Neural cell (in vitro differentiated cells): ENCODE measurements at regions not wholly inside any gene's neighbourhood (a gene's known extent, or its start where the extent isn't known, plus 50 kb on each side); places are given as distances from the start of the nearest gene placed in this dataset.

ENCODE experiments used
- H2AFZ ChIP-seq: fragments of 200-600, 300-800 bp; sonication (generic), shearing (Covaris generic); 2 replicates; pipeline ENCODE4 v1.6.0; 2014; ENCODE audit warnings: low read depth, mild to moderate bottlenecking, antibody characterized with exemption, low read length, moderate library complexity
- H3F3A ChIP-seq: fragments of 200-600 bp; shearing (Covaris generic); 2 replicates; pipeline ENCODE4 v1.6.1; 2016; ENCODE audit warnings: mild to moderate bottlenecking, moderate library complexity, mixed read lengths, antibody characterized with exemption, low read length; ENCODE audit not compliant: insufficient read depth, poor library complexity, severe bottlenecking
- H3K27ac ChIP-seq: fragments of 200-600, 300-800 bp; sonication (generic), shearing (Covaris generic); 2 replicates; pipeline ENCODE4 v1.5.1; 2014; ENCODE audit warnings: mild to moderate bottlenecking, low read length, moderate library complexity
- H3K27me3 ChIP-seq: fragments of 300-800, 200-600 bp; sonication (generic), shearing (Covaris generic); 2 replicates; pipeline ENCODE4 v1.6.0; 2014; ENCODE audit warnings: mild to moderate bottlenecking, low read depth, low read length, moderate library complexity; ENCODE audit not compliant: insufficient read depth
- H3K36me3 ChIP-seq: fragments of 300-800, 200-600 bp; sonication (generic), shearing (Covaris generic); 2 replicates; pipeline ENCODE4 v1.5.1; 2014; ENCODE audit warnings: mild to moderate bottlenecking, antibody characterized with exemption, low read length, moderate library complexity; ENCODE audit not compliant: insufficient read depth
- H3K4me2 ChIP-seq: fragments of 300-800, 200-600 bp; sonication (generic), shearing (Covaris generic); 2 replicates; pipeline ENCODE4 v1.6.0; 2014; ENCODE audit warnings: mild to moderate bottlenecking, low read length
- H3K4me3 ChIP-seq: fragments of 300-800, 200-600 bp; sonication (generic), shearing (Covaris generic); 2 replicates; pipeline ENCODE4 v1.5.1; 2014; ENCODE audit warnings: mild to moderate bottlenecking, low read length, moderate library complexity
- H3K79me2 ChIP-seq: fragments of 200-600 bp; shearing (Covaris generic); replicated peaks from 2 replicates; pipeline ENCODE4 v1.6.0; 2014; ENCODE audit warnings: mild to moderate bottlenecking, low read length, moderate library complexity; ENCODE audit not compliant: insufficient read depth
- H3K9ac ChIP-seq: fragments of 300-800, 200-600 bp; sonication (generic), shearing (Covaris generic); 2 replicates; pipeline ENCODE4 v1.6.1; 2016; ENCODE audit warnings: mild to moderate bottlenecking, low read length, mixed read lengths
- H3K9me2 ChIP-seq: fragments of 200-600 bp; shearing (Covaris generic); 2 replicates; pipeline ENCODE4 v1.6.1; 2016; ENCODE audit warnings: mild to moderate bottlenecking, low read length, mixed read lengths; ENCODE audit not compliant: insufficient read depth
- H3K9me3 ChIP-seq: fragments of 200-600, 300-800 bp; sonication (generic), shearing (Covaris generic); 2 replicates; pipeline ENCODE4 v1.6.1; 2016; ENCODE audit warnings: mild to moderate bottlenecking, mixed run types, low read length, moderate library complexity, mixed read lengths
- H4K20me1 ChIP-seq: fragments of 200-600 bp; shearing (Covaris generic); 2 replicates; pipeline ENCODE4 v1.6.1; 2016; ENCODE audit warnings: mild to moderate bottlenecking, mixed run types; ENCODE audit not compliant: insufficient read depth
- EP300 ChIP-seq: fragments of 450-650 bp; conservative IDR thresholded peaks from 2 replicates; pipeline ENCODE4 v1.6.1; 2014; ENCODE audit warnings: antibody characterized with exemption, mild to moderate bottlenecking, moderate library complexity; ENCODE audit not compliant: poor library complexity, severe bottlenecking
- EZH2 ChIP-seq: fragments of 200-600, 300-800 bp; shearing (Covaris generic), sonication (generic); IDR thresholded peaks from 2 replicates; pipeline ENCODE4 v1.6.1; 2014; ENCODE audit warnings: antibody characterized with exemption, low read length, borderline replicate concordance, mild to moderate bottlenecking; ENCODE audit not compliant: insufficient read depth, poor library complexity, severe bottlenecking
- MXI1 ChIP-seq: fragments of 450-650 bp; conservative IDR thresholded peaks from 2 replicates; pipeline ENCODE4 v1.6.1; 2014; ENCODE audit warnings: antibody characterized with exemption, mild to moderate bottlenecking; ENCODE audit not compliant: poor library complexity, severe bottlenecking
- POLR2AphosphoS5 ChIP-seq: IDR thresholded peaks from 2 replicates; pipeline ENCODE4 v1.6.1; 2012
- RAD21 ChIP-seq: fragments of 450-650 bp; conservative IDR thresholded peaks from 2 replicates; pipeline ENCODE4 v1.6.1; 2014; ENCODE audit warnings: antibody characterized with exemption, mild to moderate bottlenecking, moderate library complexity
- SMC3 ChIP-seq: fragments of 450-650 bp; conservative IDR thresholded peaks from 2 replicates; pipeline ENCODE4 v1.6.1; 2014; ENCODE audit warnings: antibody characterized with exemption, mild to moderate bottlenecking, moderate library complexity; ENCODE audit not compliant: poor library complexity
- TAF1 ChIP-seq: IDR thresholded peaks from 2 replicates; pipeline ENCODE4 v1.6.1; 2012; ENCODE audit warnings: low read depth
- TF ChIP-seq, protein P1 (sequence below): IDR thresholded peaks from 2 replicates; pipeline ENCODE4 v1.6.1; 2012; ENCODE audit warnings: borderline replicate concordance
- TF ChIP-seq, protein P2 (sequence below): fragments of 450-650 bp; IDR thresholded peaks from 2 replicates; pipeline ENCODE4 v1.5.1; 2014; ENCODE audit warnings: antibody characterized with exemption, mild to moderate bottlenecking, moderate library complexity; ENCODE audit not compliant: poor library complexity, severe bottlenecking

DNA sequence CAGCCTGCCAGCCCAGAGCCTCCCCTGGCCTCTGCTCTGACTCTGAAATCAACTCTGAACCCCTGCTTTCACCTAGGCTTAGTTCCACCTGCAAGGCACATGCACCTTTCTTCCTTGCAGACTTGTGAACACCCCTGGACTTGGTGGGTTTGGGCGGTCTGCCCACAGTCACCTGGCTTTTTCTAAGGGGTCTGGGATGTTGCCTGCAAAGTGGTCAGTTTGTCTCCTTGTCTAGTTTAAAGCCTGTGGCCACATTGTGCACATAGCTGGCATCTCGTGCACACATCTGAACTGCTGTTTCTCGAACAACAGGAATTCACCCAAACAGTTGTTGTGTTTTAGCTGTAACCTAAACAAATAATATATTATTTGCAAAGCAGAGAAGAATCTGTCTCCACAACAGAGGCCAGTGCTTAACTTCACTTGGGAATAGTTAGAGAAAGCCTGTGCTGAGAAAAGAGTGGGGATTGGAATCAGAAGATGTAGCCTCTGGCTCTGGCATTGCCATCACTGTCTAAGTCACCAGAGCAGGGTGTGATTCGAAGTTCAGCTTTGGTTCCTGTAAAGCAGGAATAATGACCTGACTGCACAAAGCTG is 108.5 kb downstream of the TMEM18 start:
- H3K9me3 ChIP-seq: no peaks in the 10 kb centered on the region
- H3K79me2 ChIP-seq: no peaks in the 10 kb centered on the region
- no peaks in the 10 kb centered on the region for H4K20me1 ChIP-seq
- no peak overlapping the region for H3K27ac ChIP-seq
- H3F3A ChIP-seq: no peaks in the 10 kb centered on the region
- no peaks in the 10 kb centered on the region for H3K27me3 ChIP-seq
- no peak for TF ChIP-seq POLR2AphosphoS5
- TF ChIP-seq RAD21: no peak
- TF ChIP-seq EZH2: no peak
- no peak for TF ChIP-seq SMC3
- TF ChIP-seq MXI1: no peak
- no peak for TF ChIP-seq EP300
- TF ChIP-seq TAF1: no peak
- TF ChIP-seq, protein P1, sequence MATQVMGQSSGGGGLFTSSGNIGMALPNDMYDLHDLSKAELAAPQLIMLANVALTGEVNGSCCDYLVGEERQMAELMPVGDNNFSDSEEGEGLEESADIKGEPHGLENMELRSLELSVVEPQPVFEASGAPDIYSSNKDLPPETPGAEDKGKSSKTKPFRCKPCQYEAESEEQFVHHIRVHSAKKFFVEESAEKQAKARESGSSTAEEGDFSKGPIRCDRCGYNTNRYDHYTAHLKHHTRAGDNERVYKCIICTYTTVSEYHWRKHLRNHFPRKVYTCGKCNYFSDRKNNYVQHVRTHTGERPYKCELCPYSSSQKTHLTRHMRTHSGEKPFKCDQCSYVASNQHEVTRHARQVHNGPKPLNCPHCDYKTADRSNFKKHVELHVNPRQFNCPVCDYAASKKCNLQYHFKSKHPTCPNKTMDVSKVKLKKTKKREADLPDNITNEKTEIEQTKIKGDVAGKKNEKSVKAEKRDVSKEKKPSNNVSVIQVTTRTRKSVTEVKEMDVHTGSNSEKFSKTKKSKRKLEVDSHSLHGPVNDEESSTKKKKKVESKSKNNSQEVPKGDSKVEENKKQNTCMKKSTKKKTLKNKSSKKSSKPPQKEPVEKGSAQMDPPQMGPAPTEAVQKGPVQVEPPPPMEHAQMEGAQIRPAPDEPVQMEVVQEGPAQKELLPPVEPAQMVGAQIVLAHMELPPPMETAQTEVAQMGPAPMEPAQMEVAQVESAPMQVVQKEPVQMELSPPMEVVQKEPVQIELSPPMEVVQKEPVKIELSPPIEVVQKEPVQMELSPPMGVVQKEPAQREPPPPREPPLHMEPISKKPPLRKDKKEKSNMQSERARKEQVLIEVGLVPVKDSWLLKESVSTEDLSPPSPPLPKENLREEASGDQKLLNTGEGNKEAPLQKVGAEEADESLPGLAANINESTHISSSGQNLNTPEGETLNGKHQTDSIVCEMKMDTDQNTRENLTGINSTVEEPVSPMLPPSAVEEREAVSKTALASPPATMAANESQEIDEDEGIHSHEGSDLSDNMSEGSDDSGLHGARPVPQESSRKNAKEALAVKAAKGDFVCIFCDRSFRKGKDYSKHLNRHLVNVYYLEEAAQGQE: no peak
- TF ChIP-seq, protein P2, sequence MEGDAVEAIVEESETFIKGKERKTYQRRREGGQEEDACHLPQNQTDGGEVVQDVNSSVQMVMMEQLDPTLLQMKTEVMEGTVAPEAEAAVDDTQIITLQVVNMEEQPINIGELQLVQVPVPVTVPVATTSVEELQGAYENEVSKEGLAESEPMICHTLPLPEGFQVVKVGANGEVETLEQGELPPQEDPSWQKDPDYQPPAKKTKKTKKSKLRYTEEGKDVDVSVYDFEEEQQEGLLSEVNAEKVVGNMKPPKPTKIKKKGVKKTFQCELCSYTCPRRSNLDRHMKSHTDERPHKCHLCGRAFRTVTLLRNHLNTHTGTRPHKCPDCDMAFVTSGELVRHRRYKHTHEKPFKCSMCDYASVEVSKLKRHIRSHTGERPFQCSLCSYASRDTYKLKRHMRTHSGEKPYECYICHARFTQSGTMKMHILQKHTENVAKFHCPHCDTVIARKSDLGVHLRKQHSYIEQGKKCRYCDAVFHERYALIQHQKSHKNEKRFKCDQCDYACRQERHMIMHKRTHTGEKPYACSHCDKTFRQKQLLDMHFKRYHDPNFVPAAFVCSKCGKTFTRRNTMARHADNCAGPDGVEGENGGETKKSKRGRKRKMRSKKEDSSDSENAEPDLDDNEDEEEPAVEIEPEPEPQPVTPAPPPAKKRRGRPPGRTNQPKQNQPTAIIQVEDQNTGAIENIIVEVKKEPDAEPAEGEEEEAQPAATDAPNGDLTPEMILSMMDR: no peak
- H3K9me2 ChIP-seq: no peaks in the 10 kb centered on the region
- no peak overlapping the region for H3K4me2 ChIP-seq
- H3K9ac ChIP-seq: no peak overlapping the region
- no peak overlapping the region for H2AFZ ChIP-seq
- H3K4me3 ChIP-seq: no peak overlapping the region
- H3K36me3 ChIP-seq: no peaks in the 10 kb centered on the region

DNA sequence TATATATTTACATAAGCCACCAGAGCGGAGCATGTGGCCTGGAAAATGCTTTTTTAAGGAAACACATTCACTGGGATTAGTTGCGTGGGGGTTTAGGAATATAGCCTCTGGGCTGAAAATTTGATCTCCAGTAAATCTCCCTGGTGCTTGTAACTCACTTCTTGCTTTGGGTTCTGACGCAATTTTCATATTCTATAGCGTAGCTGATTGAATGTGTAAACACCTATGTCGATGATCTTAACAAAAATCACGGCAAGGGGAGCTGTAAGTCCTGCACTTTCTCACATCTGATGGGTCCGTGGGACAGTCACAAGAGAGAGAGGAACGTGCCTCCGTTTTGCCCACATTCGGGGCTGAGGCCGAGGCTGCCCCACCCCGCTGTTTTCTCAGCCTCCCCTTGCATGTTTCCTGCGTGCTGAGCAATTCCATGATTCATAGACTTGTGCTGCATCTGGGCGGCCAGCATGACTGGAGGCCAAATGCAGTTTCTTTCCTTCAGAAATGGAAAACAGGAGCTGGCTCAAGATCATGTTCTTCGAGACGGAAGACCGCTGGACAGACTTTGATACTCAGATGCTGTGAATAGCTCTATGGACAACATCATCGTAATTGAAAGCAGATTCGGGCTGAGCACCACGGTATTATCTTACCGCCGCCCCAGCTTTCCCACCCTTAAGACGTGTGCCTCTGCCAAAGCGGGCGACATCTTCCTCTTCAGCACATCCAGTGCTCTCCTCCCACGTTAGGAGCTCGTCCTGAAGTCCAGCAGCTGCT is 109.2 kb downstream of the TMEM18 start:
- Histone ChIP-seq H3K4me2 (no peak overlapping the region), H2AFZ (no peak overlapping the region)

More for the DNA sequence above, 109.2 kb downstream of the TMEM18 start:
- H3K79me2 ChIP-seq: no peaks in the 10 kb centered on the region
- no peak overlapping the region for H3K4me3 ChIP-seq
- TF ChIP-seq MXI1 (no peak), SMC3 (no peak), TAF1 (no peak), POLR2AphosphoS5 (no peak), EP300 (no peak), RAD21 (no peak), EZH2 (no peak)
- TF ChIP-seq, protein P1: no peak
- TF ChIP-seq, protein P2: no peak
- no peaks in the 10 kb centered on the region for H3K9me3 ChIP-seq
- H4K20me1 ChIP-seq: no peaks in the 10 kb centered on the region
- H3K9ac ChIP-seq: no peak overlapping the region
- H3K36me3 ChIP-seq: no peaks in the 10 kb centered on the region
- H3K9me2 ChIP-seq: no peaks in the 10 kb centered on the region
- no peak overlapping the region for H3K27ac ChIP-seq
- H3F3A ChIP-seq: no peaks in the 10 kb centered on the region
- H3K27me3 ChIP-seq: no peaks in the 10 kb centered on the region
